ENCODE measurements at regions not wholly inside any gene's neighbourhood (a gene's known extent, or its start where the extent isn't known, plus 50 kb on each side); places are given as distances from the start of the nearest gene placed in this dataset.

- no peak for TF ChIP-seq TEAD2 (tag; IDR thresholded peaks at IDR 0.05)
- TF ChIP-seq NR2C2 (CRISPR knock-in tag; IDR thresholded peaks at IDR 0.05), result no peak
- TF ChIP-seq NR2C2 (tag; IDR thresholded peaks at IDR 0.05), result no peak
- TF ChIP-seq ZBTB8A (IDR thresholded peaks at IDR 0.05; ENCODE audit: partially characterized antibody), result no peak
- no peak for TF ChIP-seq RFX5 (IDR thresholded peaks at IDR 0.05; ENCODE audit: low read depth, low read length)
- TF ChIP-seq RCOR1 (IDR thresholded peaks at IDR 0.05; ENCODE audit: borderline replicate concordance in 1 of 2, low read depth in 2 of 2, low read length in 2 of 2), result no peak
- TF ChIP-seq, protein P1, sequence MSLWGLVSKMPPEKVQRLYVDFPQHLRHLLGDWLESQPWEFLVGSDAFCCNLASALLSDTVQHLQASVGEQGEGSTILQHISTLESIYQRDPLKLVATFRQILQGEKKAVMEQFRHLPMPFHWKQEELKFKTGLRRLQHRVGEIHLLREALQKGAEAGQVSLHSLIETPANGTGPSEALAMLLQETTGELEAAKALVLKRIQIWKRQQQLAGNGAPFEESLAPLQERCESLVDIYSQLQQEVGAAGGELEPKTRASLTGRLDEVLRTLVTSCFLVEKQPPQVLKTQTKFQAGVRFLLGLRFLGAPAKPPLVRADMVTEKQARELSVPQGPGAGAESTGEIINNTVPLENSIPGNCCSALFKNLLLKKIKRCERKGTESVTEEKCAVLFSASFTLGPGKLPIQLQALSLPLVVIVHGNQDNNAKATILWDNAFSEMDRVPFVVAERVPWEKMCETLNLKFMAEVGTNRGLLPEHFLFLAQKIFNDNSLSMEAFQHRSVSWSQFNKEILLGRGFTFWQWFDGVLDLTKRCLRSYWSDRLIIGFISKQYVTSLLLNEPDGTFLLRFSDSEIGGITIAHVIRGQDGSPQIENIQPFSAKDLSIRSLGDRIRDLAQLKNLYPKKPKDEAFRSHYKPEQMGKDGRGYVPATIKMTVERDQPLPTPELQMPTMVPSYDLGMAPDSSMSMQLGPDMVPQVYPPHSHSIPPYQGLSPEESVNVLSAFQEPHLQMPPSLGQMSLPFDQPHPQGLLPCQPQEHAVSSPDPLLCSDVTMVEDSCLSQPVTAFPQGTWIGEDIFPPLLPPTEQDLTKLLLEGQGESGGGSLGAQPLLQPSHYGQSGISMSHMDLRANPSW (CRISPR knock-in tag; IDR thresholded peaks at IDR 0.05), result no peak
- no peak for TF ChIP-seq HDAC6 (IDR thresholded peaks at IDR 0.05; ENCODE audit: low read depth, low read length)
- no peak for TF ChIP-seq CTCF (IDR thresholded peaks at IDR 0.05 in 2 of 3, conservative IDR thresholded peaks at IDR 0.05 in 1 of 3; ENCODE audit: insufficient read depth in 2 of 3, low read depth in 1 of 3, low read length in 3 of 3)
- TF ChIP-seq EGR1 (conservative IDR thresholded peaks at IDR 0.05), result no peak
- no peak for TF ChIP-seq NCOA1 (IDR thresholded peaks at IDR 0.05; ENCODE audit: low read depth)
Measured at GRCh38 chr11:134474942-134475341, 62.9 kb upstream of the B3GAT1 start.
